Right renal cortex interstitium (tissue), 3 donors: ENCODE measurements at regions not wholly inside any gene's neighbourhood (a gene's known extent, or its start where the extent isn't known, plus 50 kb on each side); places are given as distances from the start of the nearest gene placed in this dataset.
"Not testable (repeated sequence)": the region's sequence is repeated elsewhere in the genome, so short reads cannot be mapped to it uniquely, and the experiment has no call there.

Experiments used
- DNase-seq, 3 donors: peaks; one replicate each; pipeline ENCODE4 v3.0.0-alpha.2; 2013; ENCODE audit warnings: low read depth in 3 of 3, low spot score in 2 of 3

DNA sequence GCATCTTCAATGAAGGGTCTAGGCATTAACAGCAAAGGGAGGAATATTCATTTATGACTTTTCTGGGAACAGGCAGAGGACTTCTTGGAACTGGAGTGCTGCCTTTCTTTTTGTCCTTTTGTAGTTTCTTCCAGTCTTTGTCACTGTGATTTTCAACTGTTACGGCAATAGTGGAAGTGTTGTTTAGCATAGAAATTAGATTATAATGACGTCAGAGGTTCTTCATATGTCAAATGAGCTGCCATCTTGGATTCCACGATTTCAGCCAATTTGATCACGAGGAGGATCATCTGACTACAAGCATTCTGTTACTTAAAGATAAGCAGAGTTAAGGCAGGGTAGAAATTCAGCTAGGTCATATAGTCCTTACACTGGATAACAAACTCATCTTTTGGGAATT is 239.0 kb downstream of the NEBL start:
- no peak for DNase-seq

DNA sequence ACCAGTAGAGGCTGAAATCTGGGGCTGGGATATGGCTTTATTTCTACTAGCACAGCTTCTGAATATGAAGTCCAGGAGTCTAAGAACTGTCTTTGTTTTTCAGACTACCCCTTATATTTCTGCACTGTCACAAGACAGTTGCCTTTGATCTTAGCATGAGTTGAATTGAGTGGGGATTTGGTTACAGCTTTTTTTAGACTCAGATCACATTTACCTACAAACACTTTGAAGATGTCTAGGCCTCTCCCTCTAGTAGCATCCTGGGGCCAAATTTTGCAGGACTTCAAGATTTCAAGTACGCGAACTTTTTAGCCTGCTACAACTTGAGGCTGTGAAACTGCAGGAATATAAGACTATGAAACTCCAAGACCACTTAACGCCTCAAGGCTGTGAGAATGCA is 240.2 kb downstream of the NEBL start:
- no peak for DNase-seq

DNA sequence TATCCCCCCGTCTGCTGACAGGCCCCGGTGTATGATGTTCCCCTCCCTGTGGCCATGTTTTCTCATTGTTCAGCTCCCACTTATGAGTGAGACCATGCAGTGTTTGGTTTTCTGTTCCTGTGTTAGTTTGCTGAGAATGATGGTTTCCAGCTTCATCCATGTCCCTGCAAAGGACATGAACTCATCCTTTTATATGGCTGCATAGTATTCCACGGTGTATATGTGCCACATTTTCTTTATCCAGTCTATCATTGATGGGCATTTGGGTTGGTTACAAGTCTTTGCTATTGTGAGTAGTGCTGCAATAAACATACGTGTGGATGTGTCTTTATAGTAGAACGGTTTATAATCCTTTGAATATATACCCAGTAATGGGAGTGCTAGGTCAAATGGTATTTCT is 244.7 kb downstream of the NEBL start:
- not testable (repeated sequence) for DNase-seq

DNA sequence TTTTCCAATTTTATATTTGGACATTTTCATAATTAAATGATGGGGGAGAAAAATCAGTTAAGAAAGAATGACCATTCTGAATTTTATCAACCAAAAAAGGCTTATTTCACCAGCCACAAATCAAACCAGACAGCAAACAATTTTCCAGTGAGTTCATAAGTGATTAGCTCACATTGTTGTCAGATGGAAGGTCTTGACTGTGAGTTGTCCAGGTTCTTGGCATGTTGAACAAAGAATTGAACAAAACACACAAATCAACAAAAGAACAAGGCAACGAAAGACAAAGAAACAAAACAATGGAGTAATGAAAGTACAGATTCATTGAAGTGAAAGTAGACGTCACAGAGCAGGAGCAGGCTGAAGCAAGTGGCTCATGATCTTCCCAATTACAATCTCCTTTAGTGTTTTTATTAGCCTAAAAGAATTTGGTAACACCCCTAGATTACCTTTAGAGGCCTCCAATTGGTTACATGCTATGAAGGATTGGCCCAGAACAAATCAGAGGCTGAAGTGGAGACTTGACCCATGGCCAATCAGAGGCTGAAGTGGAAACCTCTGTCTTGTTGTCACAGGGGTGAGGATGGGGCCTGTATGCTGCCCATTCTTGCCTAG is 248.7 kb downstream of the NEBL start:
- no peak for DNase-seq

DNA sequence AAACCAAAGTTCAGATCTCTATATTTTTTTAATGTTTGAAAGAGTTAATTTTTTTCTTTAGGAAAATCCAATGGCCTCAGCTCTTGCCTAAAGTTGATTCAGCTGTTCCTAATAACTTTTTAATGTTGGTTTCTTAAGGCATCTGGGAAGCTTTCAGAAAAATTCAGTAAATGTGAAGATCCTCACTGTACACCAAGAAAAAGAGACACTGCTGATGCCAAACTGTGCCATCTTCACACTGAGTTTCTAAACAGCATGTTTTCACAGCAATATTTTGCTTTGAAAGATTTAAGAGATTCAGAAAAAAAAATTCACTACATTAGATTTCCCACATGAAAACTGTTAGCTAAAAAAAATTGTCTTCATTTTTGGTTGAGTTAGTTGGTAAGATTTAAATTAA is 249.4 kb downstream of the NEBL start:
- no peak for DNase-seq

DNA sequence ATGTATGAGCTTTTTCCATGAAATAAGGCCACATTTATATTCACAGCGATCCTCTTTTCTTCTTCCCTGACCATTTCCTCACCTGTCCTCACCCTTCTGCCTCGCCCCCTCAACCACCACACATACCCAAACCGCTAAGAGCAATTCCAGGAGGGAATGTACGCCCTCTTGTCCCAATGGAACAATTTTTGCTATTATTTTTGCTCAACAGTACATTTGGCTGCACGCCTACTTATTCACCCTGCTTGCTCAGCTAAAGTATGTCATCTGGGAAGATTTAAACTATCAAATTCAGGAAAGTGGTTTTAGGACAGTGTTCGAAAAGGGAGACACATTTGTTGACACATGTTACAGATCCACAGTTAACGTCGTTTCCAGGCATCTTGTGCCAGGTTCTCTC is 252.7 kb downstream of the NEBL start:
- no peak for DNase-seq

DNA sequence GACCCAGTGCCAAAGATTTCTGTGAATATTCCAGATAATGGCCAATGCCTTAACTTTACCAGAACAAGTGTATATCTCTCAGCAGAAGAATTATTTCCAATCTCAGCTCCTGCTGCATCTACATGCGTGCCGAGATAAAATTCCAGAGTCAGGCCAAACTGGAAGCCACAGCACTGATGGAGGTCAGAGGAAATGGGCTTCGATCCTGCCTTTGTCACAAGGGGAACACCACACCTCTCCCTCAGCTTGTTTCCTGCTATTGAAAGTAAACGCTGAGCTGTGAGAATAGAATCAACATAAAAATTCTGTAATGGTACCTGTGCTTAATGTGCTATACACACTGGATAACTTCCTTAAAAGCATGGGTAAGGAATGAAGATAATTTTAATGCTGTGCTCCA is 255.5 kb downstream of the NEBL start:
- no peak for DNase-seq

DNA sequence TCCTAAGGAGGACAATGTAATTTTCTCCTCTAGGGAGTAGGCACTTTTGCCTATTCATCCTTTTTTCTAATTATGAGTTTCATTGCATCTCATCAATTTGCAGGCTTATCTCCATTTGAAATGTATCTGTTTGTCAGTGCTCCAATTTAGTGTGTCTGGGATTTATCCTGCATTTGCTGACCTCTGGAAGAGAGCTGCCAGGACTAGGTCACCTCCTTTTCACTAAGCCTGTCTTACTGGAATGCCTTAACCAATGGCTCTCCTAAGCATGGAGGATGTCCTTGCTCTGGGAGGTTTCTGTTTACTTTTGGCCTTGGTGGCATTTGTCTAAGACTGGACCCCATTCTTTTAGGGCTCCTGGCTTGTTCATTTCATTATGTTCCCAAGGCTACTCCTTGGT is 261.5 kb downstream of the NEBL start:
- DNase-seq = no peak

DNA sequence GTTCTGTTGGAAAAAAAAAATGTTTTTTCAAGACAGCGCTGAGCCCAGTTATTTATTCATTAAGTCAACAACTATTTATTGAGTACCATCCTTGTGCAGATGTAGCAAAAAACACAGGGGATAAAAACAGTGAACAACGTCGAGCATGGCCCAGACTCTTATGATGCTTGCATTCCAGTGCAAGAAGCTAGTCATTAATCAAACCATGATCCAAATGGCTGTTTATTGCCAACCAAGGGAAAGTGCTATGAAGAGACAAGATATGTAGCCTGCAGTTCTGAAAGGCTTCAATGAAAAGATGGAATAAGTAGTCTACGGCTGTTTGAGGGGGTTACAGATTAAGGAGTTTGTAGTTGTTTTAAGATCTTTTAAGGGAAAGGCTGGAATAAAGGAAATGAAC is 262.3 kb downstream of the NEBL start:
- no peak for DNase-seq

DNA sequence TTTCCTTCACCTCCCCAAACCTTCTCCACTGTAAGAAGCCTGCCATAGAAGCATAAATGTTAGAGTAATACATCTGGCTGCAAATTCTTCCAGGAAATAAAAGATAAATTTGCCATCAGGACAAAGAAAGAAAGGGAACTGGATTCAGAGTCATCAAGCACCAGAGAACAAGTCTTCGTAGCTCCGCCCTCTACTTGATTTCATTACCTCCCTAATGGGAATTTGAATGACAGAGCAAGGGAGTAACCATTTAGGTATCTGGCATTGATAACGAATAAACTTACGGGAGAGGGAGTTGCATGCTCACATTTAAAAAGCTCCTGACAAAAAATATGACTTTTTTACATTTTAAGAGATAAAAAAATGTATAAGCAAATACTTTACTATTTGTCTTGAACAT is 263.4 kb downstream of the NEBL start:
- DNase-seq = no peak

DNA sequence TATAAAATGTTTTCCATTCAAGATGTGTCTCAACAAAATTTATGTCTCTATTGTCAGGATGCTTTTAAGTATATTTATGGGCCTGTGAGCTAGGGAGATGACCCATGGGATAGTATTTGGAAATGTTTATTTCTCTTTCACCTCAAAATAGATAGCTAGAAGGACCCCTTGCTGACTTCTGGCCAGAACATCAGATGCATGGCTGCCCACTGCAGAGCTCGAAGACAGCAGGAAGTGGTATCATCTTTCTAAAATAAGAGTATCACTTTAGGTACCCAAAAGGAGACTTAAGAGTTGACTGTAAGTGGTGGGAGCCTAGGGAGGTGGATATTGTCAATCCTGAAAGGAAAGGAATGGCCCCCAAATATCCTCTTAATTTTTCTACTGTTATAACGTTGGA is 264.4 kb downstream of the NEBL start:
- no peak for DNase-seq

DNA sequence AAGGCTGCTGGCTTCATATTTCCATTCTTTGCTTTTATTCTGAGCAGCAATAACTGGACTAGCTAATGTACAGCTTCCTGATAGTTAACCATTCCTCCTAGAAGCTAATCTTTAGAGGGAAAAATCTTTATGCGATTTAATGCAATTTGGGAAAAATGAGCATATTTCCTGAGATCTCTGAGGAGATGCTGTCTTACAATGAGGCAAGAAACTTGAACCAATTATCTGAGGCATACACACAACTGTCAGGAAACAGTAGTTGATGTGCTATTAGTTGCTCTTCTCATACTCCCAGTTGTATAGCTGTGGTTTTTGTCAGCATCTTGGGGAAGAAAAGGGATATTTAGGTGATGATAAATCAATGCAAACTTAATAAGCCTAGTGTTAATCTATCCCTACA is 265.9 kb downstream of the NEBL start:
- DNase-seq = no peak

DNA sequence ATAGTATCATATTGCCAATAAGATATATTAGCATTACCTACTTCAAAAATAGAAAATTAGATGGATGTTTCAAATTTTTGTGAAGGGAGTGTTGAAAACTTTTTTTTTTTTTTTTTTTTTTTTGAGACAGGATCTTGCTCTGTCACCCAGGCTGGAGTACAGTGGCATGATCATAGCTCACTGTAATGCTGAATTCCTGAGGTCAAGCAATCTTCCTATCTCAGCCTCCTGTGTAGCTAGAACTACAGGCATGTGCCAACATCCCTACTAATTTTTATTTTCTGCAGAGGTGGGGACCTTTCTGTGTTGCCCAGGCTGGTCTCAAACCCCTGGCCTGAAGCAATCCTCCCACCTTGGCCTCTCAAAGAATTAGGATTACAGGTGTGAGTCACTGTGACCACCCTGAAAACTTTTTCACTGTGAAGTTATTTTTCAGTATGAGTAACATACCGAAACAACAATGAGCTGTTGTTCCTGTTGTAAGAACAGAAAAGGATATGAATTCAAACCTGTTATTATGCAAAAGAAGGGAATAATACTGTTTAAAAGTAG is 266.9 kb downstream of the NEBL start:
- DNase-seq = no peak

DNA sequence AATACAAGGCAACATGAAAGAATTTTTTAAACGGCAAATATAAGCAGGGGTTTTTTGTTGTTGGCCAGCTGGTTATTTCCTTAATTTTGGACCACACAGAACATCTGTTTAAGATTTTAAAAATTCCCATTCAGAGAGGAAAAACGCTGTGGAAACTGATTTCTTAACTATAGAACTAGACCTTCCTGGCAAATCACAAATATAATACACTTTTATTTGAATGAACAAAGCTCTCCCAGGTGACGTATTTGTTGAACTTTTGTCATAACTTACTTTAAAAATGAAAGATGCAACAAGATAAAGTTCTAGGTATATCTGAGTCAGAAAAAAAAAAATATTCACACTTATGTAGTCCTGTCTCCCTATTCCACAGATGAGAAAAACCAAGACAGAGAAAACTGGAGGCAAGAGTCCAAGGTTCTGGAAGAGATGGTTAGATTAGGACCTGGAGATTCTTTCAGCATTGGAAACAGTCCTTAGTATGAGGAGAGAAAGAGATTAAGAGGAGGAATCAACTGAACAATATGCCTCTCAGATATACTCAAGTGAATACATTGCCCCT is 269.1 kb downstream of the NEBL start:
- DNase-seq = no peak

DNA sequence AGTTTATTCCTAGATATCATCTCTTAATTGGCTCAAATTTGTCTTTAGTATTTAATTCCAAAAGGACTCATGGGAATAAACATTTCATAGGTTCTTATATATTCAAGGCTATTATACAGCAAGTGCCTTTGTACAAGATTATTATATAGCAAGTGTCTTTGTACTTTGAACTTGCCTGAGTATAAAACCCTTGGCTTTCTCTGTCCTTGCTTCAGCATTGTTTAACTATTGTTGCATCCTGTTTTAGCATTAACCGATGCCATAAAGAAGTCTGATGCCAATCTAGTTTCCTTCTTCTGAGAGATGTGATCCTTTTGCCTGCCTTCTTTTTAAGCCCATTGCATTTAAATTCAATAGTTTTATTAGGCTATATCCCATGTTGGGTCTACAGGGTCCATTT is 270.0 kb downstream of the NEBL start:
- DNase-seq = no peak

DNA sequence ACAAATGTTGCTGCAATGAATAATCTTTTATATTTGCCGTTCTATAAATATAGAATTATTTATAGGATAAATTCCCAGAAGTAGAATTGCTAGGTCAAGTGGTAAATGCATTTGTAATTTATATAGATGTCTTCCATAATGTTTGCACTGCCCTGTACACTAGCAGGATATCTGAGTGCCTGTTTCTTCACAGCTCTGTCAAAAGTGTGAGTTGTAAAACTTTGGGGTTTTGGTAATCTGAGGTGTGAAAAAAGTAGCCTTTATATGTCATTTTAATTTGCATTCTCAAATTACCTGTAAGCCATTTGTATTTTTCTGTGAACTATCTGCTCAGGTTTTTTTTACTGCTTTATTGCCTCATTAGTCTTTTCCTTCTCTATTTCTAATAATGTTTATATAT is 271.2 kb downstream of the NEBL start:
- no peak for DNase-seq

DNA sequence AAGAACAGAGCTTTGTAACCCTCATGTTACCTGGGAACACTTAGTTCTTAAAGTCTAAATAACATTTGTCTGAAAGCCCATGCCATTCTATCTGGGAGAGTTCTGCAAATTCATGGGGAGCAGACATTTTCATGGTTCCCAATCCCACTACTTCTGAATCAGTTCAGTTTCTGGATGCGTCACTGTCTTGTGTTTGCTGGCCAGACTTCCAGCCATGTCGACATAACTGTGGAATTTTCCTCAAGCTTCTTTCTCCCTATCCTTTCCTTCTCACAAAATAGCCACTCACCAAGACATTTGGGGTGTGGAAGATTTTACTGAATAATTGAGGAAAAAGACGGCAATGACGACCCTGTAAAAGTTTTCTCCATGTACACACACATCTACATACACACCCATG is 272.5 kb downstream of the NEBL start:
- no peak for DNase-seq

DNA sequence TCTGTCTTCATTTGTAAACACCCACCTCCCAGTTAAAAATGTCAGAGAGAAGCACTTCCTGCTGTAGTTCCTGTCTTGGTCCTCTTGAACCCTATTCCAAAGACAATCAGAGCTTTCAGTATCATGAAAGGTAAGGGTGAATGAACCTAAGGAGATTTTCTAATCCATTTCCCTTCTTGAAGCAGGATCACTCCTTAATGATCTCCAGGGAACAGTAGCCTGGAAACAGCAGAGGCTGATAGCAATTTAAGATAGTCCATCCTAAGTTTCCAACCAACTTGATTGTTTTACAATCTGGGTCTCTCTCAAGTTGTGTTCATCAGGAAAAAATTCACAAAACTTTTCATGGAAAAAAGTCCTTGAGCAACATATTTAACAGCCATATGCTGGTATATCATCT is 273.6 kb downstream of the NEBL start:
- no peak for DNase-seq

DNA sequence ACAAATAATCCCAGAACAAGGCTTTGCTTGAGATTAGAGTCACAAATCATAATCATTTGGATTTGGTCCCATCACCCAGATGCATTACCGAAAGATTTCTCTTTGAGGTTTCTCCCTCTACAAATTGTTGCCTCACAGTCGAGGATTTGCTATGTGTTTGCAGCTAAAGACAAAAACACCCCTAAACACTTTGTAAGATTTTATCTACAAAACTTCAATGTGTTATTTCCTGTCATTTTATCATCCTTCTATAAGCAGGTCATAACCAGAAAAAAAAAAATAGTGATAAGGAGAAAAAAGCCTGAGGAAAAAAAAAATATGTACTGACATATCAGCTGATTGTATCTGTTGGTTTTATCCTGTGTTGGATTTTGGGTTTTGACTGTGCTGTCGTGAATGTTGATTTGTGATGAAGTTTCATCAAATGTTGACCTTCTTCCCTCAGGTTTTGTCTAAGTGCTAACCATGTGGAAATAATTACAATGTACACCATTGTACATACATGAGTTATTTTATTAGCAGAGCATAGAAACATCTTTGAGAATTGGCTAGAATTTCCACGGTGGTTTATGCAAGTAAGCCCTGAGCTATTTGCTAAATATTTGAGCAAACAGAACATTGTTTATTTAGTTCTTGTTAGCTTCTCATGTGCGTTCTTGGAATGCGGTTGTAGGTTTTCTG is 274.4 kb downstream of the NEBL start:
- no peak for DNase-seq

DNA sequence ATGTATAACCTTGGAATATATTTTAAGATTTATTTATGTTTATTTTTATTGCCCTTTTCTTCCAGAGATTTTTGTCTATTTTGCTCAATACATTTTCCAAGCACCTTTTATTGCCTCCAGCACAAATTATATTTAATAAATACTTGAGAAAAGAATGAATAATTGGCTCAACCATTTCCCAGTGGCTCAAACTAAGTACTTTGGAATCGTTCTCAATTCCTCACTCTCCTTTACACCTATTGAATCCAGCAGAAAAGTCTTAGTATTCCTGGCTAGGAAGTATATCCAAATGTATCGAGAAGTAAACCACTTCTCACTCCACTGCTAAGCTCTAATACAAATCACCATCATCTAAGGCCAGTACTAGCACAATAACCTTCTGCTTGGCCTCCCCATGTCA is 276.1 kb downstream of the NEBL start:
- DNase-seq = no peak

DNA sequence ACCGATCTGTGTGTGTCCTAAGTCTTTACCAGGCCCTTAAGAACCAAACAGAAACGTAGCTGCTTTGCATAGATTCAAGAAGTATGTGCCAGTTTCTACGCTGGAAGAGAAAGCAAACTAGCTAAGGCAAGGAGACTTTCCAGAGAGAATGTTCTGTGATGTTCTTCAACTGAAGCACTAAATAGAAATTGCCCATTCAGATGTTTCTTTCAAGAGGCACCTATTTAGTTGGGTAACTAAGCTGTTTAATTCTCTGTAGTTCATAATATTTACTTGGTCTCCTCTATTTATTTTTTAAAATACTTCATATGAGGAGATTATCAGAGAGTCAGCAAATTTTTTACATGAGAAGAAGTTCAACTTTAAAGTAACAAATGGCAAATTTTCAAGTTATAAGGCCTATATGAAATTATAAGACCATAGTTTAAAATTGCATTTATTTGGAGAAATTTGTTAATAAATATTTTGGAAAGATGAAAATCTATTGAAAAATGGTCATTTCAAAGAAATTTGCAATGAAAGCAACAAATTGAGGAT is 279.0 kb downstream of the NEBL start:
- DNase-seq = no peak
